Neural cell (in vitro differentiated cells): ENCODE measurements at regions not wholly inside any gene's neighbourhood (a gene's known extent, or its start where the extent isn't known, plus 50 kb on each side); places are given as distances from the start of the nearest gene placed in this dataset.

Source experiments
- small RNA-seq, 3 experiments: library from RNA; depleted of rRNA; stranded (forward); fragments of <200 nt; gene quantifications; one replicate each; pipeline ENCODE3, GENCODE V24; 2012

Small RNAs in the stretch of these regions (small RNA-seq; reads per million reads assigned to genes)
- gene HMGB1P22, result 0 reads per million in 3 experiments
- gene RN7SKP117, result 0 reads per million in 3 experiments
